ENCODE measurements at regions not wholly inside any gene's neighbourhood (a gene's known extent, or its start where the extent isn't known, plus 50 kb on each side); places are given as distances from the start of the nearest gene placed in this dataset.

GRCh38 chr4:140281828-140282552, 91.5 kb upstream of the SCOC start:
- DNase-seq (ENCODE audit: low spot score), result no peak
- ATAC-seq, result no peak

GRCh38 chr4:140277576-140277975, 95.9 kb upstream of the SCOC start:
- DNase-seq (ENCODE audit: low spot score) (no peak), ATAC-seq (no peak)

- DNase-seq (ENCODE audit: low spot score) (no peak), ATAC-seq (no peak)
Measured at GRCh38 chr4:140271553-140271952, 101.9 kb upstream of the SCOC start.

- DNase-seq (ENCODE audit: low spot score) (no peak), ATAC-seq (no peak)
Measured at GRCh38 chr4:140269369-140269768, 104.1 kb upstream of the SCOC start.

GRCh38 chr4:140268186-140268841, 105.1 kb upstream of the SCOC start:
- ATAC-seq (no peak), DNase-seq (ENCODE audit: low spot score) (no peak)

GRCh38 chr4:140267576-140267975, 105.9 kb upstream of the SCOC start:
- ATAC-seq (no peak), DNase-seq (ENCODE audit: low spot score) (no peak)

- no peak for ATAC-seq
Measured at GRCh38 chr4:140266958-140267568, 106.4 kb upstream of the SCOC start.

GRCh38 chr4:140260227-140260626, 106.2 kb upstream of the MAML3 start:
- ATAC-seq (no peak), DNase-seq (ENCODE audit: low spot score) (no peak)

More at GRCh38 chr4:140266958-140267568, 106.4 kb upstream of the SCOC start:
- no peak for DNase-seq (ENCODE audit: low spot score)

GRCh38 chr4:140258476-140258875, 104.5 kb upstream of the MAML3 start:
- ATAC-seq (no peak), DNase-seq (ENCODE audit: low spot score) (no peak)

GRCh38 chr4:140257461-140258305, 103.7 kb upstream of the MAML3 start:
- no peak for DNase-seq (ENCODE audit: low spot score)
- no peak for ATAC-seq

GRCh38 chr4:140256941-140257340, 103.0 kb upstream of the MAML3 start:
- DNase-seq (ENCODE audit: low spot score) (no peak), ATAC-seq (no peak)

- DNase-seq (ENCODE audit: low spot score), result no peak
- no peak for ATAC-seq
Measured at GRCh38 chr4:140256335-140256734, 102.4 kb upstream of the MAML3 start.

GRCh38 chr4:140255927-140256326, 101.9 kb upstream of the MAML3 start:
- ATAC-seq, result no peak
- no peak for DNase-seq (ENCODE audit: low spot score)

GRCh38 chr4:140255467-140255866, 101.5 kb upstream of the MAML3 start:
- DNase-seq (ENCODE audit: low spot score) (no peak), ATAC-seq (no peak)

GRCh38 chr4:140254651-140255299, 100.8 kb upstream of the MAML3 start:
- ATAC-seq (no peak), DNase-seq (ENCODE audit: low spot score) (no peak)

- ATAC-seq (no peak), DNase-seq (ENCODE audit: low spot score) (no peak)
Measured at GRCh38 chr4:140253556-140254027, 99.6 kb upstream of the MAML3 start.

GRCh38 chr4:140252742-140253555, 99.0 kb upstream of the MAML3 start:
- DNase-seq (ENCODE audit: low spot score) (peak; percentile 75), ATAC-seq (peak; percentile 92)

- DNase-seq (ENCODE audit: low spot score) (no peak), ATAC-seq (peak; percentile 37)
Measured at GRCh38 chr4:140252141-140252741, 98.3 kb upstream of the MAML3 start.

- DNase-seq (ENCODE audit: low spot score) (no peak), ATAC-seq (no peak)
Measured at GRCh38 chr4:140251571-140251970, 97.6 kb upstream of the MAML3 start.
